EL (cell line): ENCODE measurements at regions not wholly inside any gene's neighbourhood (a gene's known extent, or its start where the extent isn't known, plus 50 kb on each side); places are given as distances from the start of the nearest gene placed in this dataset.
"Not testable (repeated sequence)": the region's sequence is repeated elsewhere in the genome, so short reads cannot be mapped to it uniquely, and the experiment has no call there.

Source experiments
- DNase-seq: peaks from one replicate; pipeline ENCODE4 v3.0.0-alpha.2; 2016

DNA sequence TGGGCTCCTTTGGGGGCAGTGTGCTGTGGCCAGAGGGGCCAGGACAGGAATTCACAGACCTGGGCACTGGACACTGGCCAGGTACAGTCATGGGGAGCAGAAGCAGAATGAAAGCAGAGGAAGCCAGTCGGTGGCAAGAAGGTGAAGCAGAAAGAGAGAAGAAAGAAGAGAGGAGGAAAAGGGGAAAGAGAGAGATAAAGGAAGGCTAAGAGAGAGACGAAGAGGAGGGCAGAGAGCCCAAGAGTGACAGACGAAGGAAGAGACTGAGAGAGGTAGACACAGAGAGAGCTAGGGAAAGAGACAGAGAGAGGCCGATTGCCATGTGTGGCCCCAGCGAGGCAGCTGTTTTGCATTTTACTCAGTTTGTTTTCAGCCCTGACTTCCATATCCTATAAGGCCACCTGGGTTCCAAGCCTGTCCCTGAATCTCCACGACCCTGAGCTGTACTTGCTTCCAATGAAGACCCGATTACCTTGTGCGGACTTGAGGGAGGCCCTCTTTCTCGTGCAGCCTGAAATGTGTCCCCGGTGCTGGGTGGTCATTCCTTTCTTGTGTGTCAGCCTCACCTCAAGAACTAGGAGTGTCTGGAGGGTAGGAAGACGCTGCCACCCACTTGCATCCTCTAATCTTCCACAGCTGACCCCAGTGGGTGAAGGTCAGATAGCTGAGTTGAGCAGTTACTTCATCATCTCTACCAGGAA is 73.9 kb downstream of the LSM3 start:
- peak; percentile 44 for DNase-seq

DNA sequence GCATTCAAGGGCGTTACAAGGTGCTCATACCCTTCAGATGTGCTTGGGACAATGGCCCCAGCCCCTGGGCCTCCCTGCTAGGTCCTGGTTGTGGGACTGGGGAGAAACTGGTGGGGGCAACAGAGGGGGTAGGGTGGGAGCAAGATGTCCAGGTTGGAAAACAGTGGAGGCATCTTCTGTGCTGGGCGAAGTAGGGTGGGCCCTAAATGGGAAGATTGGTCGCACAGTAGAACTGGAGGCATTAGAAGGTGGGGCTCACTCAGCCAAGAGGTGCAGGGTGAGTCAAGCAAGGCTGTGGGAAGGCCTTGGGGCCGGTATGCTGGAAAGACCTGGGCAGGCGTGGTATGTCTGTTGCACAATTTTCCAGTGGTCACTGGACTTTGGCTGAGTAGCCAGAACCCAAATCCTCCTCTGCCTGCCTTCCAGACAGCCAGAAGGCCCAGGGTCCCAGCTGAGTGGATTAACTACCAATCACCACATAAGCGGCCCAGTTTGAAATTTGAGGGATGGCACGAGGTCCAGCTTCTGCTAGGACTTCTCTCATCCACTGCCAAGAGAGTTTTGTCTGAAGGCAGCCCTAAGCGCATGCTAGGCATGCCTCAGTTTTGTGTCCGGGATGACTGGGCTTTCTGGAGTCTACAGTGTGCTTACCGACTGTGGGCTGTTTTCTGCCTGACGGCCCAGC is 74.5 kb downstream of the LSM3 start:
- peak; percentile 63 for DNase-seq

DNA sequence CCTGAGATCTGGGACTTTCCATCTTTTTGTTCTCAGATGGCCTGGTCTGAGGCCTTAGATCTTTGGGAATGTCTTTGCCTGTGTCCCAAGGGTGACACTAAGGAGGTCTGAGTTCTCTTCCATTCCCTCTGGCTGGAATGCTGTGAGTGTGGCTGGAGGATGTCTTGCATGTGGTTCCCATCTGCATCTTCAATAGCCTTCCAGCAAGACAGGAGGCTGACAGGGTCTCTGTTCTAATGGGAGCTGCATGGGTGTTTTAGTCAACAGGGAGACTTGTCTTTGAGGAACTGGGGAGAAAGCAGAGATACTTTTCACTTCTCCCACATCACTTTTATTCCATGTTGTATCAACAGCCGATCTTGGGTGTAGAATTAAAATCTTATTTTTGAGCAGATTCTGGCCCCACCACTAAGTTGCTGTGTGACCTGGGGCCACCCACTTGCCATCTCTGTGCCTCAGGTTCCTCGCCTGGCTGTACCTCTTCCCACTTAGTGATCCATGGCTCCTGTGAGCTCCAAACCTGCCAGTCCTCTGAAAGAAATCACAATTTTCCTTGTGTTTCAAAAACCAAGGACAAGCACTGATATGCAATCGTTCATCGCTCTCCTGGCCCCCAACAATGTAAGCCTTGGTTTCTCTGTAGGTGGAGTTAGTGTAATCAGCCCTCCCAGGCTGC is 75.2 kb downstream of the LSM3 start:
- no peak for DNase-seq

DNA sequence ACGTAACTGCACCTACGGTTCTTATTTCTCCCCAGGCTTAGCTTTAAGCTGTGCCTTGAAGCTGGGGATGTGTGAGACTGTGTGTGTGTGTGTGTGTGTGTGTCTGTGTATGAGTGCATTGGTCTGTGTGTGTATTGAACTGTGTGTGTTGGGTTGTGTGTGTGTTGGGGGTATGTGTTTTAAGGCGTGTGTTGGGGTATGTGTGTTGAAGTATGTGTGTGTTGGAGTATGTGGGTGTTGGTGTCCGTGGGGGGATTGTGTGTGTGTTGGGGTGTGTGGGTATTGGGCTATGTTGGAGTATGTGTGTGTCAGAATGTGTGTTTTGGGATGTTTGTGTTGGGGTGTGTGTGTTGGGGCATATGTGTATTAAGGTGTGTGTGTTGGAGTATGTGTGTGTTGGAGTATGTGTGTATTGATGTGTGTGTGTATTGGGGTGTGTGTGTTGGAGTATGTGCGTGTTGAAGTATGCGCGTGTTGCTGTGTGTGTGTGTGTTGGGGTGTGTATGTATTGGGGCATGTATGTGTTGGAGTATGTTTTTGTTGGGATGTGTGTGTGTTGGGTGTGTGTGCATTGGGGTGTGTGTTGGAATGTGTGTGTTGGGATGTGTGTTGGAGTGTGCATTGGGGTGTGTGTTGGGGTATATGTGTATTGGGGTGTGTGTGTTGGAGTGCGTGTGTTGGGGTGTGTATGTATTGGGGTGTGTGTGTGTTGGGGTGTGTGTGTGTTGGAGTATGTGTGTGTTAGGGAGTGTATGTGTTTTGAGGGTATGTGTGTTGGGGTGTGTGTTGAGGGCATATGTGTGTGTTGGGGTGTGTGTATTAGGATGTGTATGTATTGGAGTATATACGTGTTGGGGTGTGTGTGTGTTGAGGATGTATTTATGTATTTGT is 76.4 kb downstream of the LSM3 start:
- no peak for DNase-seq

DNA sequence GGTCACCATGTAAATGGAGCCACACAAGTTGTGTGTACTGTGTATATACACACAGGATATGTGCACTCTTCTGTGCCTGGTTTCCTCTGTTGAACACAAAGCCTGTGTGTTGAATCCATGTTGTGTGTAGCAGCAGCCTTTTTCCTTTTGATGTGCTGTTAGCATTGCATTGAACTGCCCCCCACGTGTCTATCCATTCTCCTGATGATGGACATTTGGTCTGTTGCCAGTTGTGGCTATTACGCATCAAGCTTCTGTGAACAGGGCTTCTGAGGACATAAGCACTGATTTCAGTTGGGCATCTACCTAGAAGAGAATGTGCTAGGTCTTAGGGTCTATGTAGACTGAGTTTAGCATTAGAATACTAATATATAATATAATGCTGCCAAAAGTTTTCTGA is 77.4 kb downstream of the LSM3 start:
- DNase-seq: no peak

DNA sequence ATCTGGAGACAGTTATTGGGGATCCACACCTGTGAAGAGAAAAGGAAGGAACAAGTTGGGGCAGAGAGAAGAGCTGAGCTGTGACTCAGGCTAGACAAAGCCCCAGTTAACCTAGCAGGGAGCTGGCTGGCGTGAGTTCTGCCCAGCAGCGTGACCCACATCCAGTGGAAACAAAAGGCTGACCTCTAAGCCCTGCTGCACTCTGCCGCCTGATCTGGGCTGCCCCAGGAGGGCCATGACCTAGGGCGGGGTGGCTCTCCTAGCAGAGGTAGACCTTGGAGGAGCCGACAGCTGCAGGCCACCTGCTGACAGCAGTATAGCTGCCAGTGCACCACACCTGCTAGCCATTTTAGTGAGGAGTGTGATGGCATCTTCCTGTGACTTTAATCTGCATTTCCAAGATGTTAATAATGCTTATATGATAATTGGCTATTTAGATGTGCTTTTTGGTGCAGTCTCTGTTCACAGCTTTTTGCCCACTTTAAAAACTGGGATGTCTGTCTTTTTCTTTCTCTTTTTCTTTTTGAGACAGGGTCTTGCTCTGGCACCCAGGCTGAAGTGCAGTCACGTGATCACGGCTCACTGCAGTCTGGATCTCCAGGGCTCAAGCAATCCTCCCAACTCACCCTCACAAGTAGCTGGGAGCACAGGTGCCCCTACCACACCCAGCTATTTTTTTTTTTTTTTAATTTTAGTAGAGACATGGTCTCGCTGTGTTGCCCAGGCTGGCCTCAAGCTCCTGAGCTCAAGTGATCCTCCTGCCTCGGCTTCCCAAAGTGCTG is 78.1 kb downstream of the LSM3 start:
- no peak for DNase-seq

DNA sequence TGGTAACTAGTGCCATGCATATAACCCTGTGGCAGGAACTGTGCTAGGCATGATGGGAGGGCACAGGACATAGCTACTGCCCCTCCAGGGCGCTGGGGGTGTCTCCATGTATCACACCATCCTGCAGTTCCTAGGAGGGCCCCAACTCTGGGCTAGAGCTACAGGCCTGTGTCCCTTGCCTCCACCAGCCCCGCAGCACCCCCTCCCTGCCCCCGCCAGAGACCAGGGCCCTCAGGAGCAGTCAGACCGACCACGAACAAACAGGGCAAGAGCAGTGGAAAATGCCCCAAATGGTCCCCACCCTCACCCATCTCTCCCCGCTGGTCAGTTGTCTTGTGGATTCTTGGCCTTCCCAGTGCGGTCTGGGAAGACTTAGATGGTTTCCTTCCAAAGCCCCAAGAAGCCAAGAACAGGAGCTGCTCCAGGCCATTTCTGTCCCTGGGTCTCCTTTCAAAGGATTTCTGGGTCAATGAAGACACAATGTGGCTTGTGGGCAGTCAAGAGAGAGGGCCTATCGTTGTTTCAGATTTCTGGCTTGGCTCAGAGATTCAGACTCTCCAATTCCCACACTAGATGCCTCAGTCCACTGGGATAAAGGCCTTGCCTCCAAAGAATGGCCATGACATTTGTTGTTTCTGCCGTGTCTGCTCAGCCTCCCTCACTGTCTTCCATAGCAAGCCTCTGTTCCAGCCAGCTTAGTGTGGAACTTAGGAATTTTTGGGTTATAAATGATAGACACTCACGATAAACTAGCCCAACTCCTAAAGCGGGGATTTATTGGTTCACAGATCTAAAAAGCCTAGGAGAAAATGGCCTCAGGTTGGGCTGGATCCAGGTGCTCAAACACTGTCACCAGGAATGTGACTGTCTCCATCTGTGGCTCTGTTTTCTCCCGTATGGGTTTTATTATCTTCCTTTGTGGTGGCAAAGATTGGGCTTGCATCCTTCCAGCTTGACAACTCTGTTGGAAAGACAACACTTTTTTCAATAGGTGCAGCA is 80.6 kb downstream of the LSM3 start:
- DNase-seq: no peak

DNA sequence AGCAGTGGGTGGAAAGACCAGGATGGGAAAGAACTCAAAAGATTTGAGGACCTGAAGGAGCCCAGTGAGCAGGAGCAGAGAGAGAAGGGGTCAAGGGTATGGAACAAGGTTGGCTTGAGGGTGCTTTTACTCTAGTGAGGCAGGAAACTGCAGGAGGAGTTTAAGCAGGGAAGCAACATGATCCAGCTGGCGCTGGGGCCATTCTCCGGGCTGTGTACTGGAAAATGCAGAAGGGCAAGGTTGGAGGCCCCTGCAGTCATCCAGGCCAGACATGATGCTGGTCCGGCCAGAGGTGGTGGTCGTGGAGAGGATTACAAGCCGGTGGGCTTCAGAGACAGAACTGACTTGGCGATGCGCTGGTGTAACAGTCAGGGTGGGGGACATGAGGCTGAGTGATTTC is 81.8 kb downstream of the LSM3 start:
- no peak for DNase-seq

DNA sequence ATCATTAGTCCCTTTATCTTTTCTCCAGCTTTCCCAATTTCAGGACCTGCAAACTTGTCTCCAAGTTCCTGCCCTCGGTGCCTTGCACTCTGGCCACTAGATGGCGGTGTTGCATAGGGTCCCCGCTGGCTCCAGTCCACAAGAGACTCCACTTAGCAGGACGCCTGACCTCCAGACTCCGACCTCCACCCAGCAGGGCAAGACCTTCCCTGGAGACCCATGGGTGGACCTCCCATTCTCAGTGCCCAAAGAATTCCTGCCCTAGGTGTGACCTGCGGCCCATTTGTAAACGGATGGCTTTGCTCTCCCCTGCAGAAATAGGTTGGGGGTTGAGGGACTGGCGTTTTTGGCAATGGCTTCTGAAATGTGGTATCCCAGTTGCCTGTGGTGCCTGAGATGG is 82.6 kb downstream of the LSM3 start:
- DNase-seq: peak; percentile 73

DNA sequence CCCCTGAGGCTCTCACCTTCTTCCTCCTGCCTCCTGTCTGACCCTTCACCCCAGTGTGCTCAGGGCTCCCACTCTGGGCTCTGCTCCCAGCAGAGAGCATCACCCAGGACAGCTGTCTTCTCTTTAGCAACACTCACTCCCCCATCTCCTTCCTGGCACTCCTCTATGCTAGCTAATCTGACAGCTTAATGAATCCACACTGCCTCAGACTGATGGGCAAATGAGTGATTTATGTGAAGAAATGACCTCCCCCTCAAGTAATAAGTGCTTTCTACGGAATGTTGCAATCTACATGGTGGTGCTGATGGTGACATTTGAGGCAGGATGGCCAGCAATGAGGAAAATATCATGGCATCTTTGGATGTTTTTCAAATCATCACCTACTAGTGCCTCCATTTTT is 83.6 kb downstream of the LSM3 start:
- DNase-seq: no peak

DNA sequence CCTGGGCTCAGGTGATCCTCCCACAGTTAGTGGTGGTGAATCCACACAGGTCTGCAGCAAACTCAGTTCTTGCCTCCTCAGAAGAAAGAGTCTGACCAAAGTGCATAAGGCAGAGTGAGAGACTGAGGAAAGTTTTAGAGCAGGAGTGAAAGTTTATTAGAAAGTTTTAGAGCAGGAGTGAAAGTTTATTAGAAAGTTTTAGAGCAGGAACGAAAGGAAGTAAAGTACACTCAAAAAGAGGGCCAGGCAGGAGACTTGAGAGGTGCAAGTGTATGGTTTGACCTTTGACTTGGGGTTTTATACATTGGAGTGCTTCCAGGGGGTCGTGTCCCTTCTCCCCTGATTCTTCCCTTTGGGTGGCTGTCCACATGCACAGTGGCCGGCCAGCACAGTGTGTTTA is 84.2 kb downstream of the LSM3 start:
- no peak for DNase-seq

DNA sequence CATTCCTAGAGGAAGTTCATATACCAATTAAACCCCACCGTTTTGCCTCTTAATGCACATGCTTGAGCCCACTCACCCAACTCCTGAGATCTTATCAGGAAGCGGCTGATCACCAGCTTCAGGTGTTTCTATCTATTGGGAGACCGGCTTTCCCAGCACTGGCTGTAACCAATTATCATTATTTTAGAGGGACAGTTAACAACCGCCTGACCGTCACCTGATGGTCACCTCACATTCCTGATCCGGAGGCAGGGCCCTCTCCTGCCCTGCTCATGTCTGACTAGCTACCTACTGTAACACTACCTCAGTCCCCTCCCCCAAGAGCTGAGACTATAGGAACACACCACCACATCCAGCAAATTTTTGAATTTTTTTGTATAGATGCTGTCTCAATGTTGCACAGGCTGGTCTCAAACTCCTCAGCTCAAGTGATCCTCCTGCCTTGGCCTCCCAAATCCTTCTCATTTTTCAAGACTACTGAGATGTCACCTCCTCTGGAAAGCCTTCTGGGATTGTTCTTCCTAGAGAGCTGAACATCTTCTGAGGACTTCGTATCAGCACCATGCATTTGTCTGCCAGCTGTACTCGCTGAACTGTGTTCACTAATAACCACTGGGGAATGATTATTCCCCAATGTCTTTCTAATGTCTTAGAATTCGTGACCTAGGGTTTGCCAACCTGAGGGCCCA is 84.8 kb downstream of the LSM3 start:
- DNase-seq: no peak

DNA sequence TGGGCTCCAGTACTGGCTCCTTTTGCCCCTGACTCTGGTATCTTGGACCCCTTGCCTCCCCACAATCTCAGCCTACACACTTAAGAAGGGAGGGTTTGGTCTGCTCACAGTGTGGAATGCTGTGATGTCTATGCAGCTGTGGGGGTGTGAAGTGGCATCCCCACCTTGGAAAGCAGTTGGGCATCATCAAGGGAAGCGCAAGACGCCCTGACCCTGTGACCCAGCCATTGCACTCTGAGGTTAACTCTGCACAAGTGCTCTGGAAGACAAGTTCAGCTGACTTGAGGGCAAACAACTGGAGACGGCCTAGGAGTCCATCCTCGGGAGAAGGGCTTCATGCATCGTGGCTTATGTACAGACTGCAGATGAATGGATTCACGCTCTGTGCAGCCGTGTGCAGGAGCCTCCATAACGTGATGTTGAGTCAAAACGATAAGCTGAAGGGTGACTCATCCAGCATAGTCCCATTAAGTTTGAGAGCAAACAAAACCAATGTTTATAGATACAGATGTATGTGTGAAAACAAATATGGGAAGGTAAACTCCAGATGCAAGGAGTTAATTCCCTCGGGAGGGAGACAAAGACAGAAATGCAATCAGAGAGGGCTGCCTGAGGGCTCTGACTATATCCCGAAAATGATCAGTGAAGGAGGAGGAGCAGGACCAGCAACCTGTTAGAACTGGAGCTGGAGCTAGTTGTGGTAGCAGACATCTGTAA is 86.8 kb downstream of the LSM3 start:
- DNase-seq: peak; percentile 45

DNA sequence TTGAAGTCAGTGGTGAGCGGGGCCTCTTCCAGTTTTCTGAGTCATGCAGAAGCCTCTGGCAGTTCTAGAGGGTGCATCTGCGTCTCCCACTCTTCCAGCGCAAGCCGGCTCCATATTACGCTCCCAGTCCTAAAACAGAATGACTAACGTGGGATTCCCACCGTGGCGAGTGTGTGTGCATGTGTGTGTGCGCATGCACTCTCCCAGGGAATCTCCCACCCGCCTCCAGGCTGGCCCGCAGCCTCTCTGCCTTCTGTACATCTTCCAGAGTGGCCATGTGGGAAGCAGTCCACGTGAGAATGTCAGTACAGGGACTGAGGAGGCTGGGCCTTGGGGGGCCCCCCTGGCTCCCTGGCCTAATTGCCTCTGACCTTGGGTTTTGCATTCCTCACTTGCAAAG is 87.7 kb downstream of the LSM3 start:
- DNase-seq: peak; percentile 84

DNA sequence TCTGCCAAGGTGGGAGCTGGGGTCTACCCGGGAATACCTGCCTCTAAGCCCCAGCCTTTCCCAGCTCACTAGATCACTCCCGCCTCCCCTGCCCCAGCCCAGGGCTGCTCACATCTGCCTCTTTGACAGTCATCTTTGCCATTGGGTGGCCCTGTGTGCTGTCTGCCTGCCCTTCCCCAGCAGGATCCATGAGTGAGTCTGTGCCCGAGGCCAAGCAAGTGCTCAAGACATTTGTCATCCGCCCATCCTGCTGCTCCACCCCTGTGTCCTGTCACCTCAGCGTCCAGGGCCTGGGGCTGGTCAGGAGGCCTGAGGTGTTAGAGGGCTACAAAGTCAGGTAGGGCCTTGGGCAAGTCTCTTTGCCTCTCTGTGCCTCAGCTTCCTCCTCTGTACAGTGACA is 89.4 kb downstream of the LSM3 start:
- peak; percentile 26 for DNase-seq

DNA sequence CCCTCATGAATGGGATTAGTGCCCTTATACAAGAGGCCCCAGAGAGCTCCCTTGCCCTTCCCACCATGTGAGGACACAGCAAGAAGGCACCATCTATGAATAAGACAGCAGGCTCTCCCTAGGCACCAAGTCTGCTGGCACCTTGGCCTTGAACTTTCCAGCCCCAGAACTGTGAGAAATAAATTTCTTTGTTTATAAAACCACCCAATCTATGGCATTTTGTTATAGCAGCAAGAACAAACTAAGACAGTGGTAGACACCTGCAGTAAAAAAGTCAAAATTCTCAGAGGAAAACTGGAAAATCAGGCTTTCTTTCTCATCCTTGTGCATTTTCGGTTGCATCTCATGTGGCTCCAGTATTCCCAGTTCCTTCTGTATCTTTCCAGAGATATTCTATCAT is 90.3 kb downstream of the LSM3 start:
- no peak for DNase-seq

DNA sequence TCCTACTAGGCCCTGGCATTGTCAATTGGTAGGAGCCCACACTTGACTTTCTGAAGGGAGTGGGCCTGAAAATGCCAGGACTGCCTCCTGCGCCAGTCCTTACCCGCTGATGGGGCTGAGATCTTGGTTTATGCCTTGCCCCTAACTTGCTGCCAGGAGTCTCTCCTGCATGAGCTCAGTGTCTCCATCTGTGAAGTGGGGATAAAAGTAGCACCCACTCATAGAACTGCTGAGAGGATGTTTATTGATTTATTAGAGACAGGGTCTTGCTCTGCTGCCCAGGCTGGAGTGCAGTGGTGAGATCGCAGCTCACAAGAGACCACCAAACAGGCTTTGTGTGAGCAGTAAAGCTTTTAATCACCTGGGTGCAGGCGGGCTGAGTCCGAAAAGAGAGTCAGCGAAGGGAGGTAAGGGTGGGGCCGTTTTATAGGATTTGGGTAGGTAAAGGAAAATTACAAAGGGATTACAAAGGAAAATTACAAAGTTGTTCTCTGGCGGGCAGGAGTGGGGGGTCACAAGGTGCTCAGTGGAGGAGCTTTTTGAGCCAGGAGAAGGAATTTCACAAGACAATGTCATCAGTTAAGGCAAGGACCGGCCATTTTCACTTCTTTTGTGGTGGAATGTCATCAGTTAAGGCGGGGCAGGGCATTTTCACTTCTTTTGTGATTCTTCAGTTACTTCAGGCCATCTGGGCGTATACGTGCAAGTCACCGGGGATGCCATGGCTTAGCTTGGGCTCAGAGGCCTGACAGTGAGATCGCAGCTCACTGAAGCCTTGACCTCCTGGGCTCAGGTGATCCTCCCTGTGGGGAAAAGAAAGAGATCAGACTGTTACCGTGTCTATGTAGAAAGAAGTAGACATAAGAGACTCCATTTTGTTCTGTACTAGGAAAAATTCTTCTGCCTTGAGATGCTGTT is 93.7 kb downstream of the LSM3 start:
- not testable (repeated sequence) for DNase-seq

DNA sequence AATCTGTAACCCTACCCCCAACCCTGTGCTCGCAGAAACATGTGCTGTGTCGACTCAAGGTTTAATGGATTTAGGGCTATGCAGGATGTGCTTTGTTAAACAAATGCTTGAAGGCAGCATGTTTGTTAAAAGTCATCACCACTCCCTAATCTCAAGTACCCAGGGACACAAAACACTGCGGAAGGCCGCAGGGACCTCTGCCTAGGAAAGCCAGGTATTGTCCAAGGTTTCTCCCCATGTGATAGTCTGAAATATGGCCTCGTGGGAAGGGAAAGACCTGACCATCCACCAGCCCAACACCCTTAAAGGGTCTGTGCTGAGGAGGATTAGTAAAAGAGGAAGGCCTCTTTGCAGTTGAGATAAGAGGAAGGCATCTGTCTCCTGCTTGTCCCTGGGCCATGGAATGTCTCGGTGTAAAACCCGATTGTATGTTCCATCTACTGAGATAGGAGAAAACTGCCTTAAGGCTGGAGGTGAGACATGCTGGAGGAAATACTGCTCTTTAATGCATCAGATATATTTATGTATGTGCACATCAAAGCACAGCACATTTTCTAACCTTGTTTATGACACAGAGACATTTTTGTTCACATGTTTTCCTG is 94.4 kb downstream of the LSM3 start:
- not testable (repeated sequence) for DNase-seq
